Ovary (tissue), 7 donors: ENCODE measurements at regions not wholly inside any gene's neighbourhood (a gene's known extent, or its start where the extent isn't known, plus 50 kb on each side); places are given as distances from the start of the nearest gene placed in this dataset.

ENCODE experiments used
- DNase-seq, 5 donors: peaks; one replicate each; pipeline ENCODE4 v3.0.0-alpha.2; 2019 to 2020
- H3K27ac ChIP-seq, 2 donors: fragments of 200-600 bp; one replicate each; pipeline versions ENCODE4 v1.5.1 to v1.8.0; 2019 to 2022
- H3K27me3 ChIP-seq: fragments of 200-600 bp; one replicate; pipeline ENCODE4 v1.8.0; 2022
- H3K36me3 ChIP-seq: fragments of 200-600 bp; sonication (generic); one replicate; pipeline ENCODE4 v1.5.1; 2019
- H3K4me1 ChIP-seq: one replicate; pipeline ENCODE4 v1.8.1; 2013; ENCODE audit warnings: mild to moderate bottlenecking, moderate library complexity; ENCODE audit not compliant: insufficient read depth
- H3K4me3 ChIP-seq: fragments of 200-600 bp; sonication (generic); one replicate; pipeline ENCODE4 v1.5.1; 2017
- H3K9me3 ChIP-seq, 2 donors: fragments of 200-600 bp in 1 of 2; sonication (generic) in 1 of 2; one replicate each; pipeline versions ENCODE4 v1.5.1 to v1.8.1; 2013 to 2019; ENCODE audit warnings: mild to moderate bottlenecking in 1 of 2, moderate library complexity in 1 of 2
- EP300 ChIP-seq: sonication (generic); formaldehyde crosslinking; IDR thresholded peaks from one replicate; pipeline ENCODE4 v1.6.1; 2017; ENCODE audit warnings: antibody characterized with exemption
- POLR2A ChIP-seq: fragments of 450-650 bp; IDR thresholded peaks from one replicate; pipeline ENCODE4 v1.6.1; 2017; ENCODE audit warnings: antibody characterized with exemption, mild to moderate bottlenecking, moderate library complexity
- WGBS, 3 donors: extraction: QIAGEN DNeasy Blood & Tissue Kit in 1 of 3; methylation state at CpG; one replicate each; pipeline versions ENCODE4 v1.1.5 to v1.1.7; 2013 to 2017; 5-methylcytosine and 5-hydroxymethylcytosine counted together
- intact Hi-C, 4 donors: fragments of 100-400 bp; cut with DNase I; formaldehyde crosslinking; loops; one replicate each; pipeline versions ENCODE4 v1.11.0 to v1.15.1; 2022 to 2023
- TF ChIP-seq, protein P1 (sequence below), 3 donors: fragments of 450-650 bp in 2 of 3; fragments of 200-600 bp in 1 of 3; IDR thresholded peaks; one replicate each; pipeline versions ENCODE4 v1.5.1 to v1.8.0; 2016 to 2022; ENCODE audit warnings: antibody characterized with exemption in 3 of 3, mild to moderate bottlenecking in 1 of 3
- donor health status: DM: no; HTN: no; CAD: no; lungs with moderate emphysema.
- donor health status: DM: no; HTN: no; CAD: no.
- donor health status: Bipolar disorder and iron deficiency.
- donor health status: DM: no; HTN: no; CAD: no.
- donor health status: DM: yes; HTN: yes; CAD: no.

DNA sequence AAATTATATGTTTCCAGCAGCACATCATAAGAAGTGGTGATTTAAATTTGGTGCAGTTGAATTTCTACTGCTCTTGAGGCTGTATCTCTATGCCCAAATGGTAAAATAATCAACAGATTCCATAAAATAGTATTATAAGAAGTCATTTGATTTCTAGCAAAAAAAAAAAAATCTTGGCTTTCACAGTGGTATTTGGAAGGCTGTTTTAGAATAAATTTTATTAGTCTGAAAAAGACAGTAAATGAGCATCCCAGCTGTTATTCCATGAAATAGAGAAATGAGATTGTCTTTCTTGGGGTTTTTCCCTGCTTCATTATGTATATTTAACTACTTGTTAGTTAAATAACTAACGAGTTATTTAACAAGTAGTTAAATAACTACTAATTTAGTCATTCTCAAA is 156.0 kb upstream of the ABI3BP start:
- DNase-seq, result no peak
- Histone ChIP-seq H3K27ac (no peak overlapping the region), H3K27me3 (no peaks in the 10 kb centered on the region), H3K4me3 (no peak overlapping the region), H3K36me3 (no peaks in the 10 kb centered on the region), H3K9me3 (no peaks in the 10 kb centered on the region), H3K4me1 (no peaks in the 10 kb centered on the region)
- intact Hi-C loops, result no loop called here
- TF ChIP-seq, protein P1, sequence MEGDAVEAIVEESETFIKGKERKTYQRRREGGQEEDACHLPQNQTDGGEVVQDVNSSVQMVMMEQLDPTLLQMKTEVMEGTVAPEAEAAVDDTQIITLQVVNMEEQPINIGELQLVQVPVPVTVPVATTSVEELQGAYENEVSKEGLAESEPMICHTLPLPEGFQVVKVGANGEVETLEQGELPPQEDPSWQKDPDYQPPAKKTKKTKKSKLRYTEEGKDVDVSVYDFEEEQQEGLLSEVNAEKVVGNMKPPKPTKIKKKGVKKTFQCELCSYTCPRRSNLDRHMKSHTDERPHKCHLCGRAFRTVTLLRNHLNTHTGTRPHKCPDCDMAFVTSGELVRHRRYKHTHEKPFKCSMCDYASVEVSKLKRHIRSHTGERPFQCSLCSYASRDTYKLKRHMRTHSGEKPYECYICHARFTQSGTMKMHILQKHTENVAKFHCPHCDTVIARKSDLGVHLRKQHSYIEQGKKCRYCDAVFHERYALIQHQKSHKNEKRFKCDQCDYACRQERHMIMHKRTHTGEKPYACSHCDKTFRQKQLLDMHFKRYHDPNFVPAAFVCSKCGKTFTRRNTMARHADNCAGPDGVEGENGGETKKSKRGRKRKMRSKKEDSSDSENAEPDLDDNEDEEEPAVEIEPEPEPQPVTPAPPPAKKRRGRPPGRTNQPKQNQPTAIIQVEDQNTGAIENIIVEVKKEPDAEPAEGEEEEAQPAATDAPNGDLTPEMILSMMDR (IDR thresholded peaks at IDR 0.05), result no peak
- no peak for TF ChIP-seq POLR2A
- TF ChIP-seq EP300, result no peak
- WGBS, 3 donors, result 38 to 65% (median 51%) methylated on average over 1 of the region's 1 CpG

DNA sequence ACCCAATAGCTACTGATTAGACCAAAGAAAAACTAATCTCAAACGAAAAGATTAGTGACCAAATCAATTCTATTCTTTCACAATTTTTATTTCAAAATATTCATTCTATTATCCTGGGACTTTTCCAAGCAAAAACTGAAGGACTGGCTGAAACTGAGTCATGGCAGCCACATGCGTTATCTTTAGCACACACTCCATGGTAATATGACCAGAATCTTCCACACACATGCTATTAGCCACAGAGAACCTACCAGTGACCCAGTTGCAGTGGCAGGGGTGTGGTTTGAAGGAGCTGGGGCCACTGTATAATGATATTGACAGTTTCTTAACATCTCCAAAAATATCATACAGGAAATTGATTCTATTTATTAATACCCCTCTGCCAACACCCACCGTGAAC is 154.8 kb upstream of the ABI3BP start:
- DNase-seq, result no peak
- WGBS, 3 donors, result 66 to 90% (median 84%) methylated on average over 3 of the region's 3 CpGs
- TF ChIP-seq EP300 (no peak), POLR2A (no peak)
- TF ChIP-seq, protein P1 (IDR thresholded peaks at IDR 0.05), result no peak
- H3K4me1 ChIP-seq, result no peaks in the 10 kb centered on the region
- H3K4me3 ChIP-seq, result no peak overlapping the region
- no peaks in the 10 kb centered on the region for H3K9me3 ChIP-seq
- intact Hi-C loops, result no loop called here
- H3K27ac ChIP-seq, result no peak overlapping the region
- no peaks in the 10 kb centered on the region for H3K27me3 ChIP-seq
- H3K36me3 ChIP-seq, result no peaks in the 10 kb centered on the region

DNA sequence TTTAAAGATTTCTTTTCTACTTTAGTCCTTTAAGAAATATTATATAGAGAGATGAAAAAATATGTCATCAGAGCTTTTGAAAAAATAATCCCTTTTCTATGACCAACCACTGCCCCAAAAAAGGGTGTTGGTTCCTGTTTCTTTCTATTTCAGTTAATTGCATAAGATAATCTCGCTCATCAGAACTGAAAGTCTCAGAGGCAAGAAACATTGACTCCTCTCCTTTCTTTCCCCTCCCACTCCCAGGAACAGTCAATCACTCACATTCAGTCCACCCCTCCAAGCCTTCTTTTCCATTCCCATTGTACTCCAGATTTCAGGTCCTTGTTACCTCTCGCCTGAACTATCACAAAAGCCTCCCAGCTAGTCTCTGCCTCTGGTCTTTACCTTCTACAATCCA is 153.7 kb upstream of the ABI3BP start:
- H3K9me3 ChIP-seq, result no peaks in the 10 kb centered on the region
- no peak overlapping the region for H3K27ac ChIP-seq
- no peak for DNase-seq
- no peaks in the 10 kb centered on the region for H3K27me3 ChIP-seq
- 65 to 78% (median 75%) methylated on average over 2 of the region's 2 CpGs for WGBS, 3 donors
- no peaks in the 10 kb centered on the region for H3K36me3 ChIP-seq
- H3K4me1 ChIP-seq, result no peaks in the 10 kb centered on the region
- TF ChIP-seq POLR2A, result no peak
- TF ChIP-seq, protein P1 (IDR thresholded peaks at IDR 0.05), result no peak
- no peak for TF ChIP-seq EP300
- H3K4me3 ChIP-seq, result no peak overlapping the region
- intact Hi-C loops, result no loop called here

DNA sequence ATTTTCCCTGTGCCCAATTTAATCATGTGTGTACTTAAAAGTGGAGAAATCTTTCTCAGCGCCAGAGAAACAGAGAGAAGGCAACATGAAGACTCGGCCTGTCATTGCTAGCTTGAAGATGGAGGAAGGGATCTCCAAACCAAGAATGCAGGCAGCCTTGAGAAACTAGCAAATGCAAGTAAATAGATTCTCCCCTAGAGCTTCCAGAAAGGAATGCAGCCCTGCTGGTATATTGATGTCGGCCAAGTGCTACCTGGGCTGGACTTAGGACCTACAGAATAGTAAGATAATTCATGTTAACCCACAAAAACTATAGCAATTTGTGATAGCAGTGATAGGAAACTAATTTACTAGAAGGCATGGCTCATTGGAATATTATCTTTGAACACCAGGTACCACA is 150.9 kb upstream of the ABI3BP start:
- 92 to 97% (median 94%) methylated on average over 3 of the region's 3 CpGs for WGBS, 3 donors
- H3K9me3 ChIP-seq, result no peaks in the 10 kb centered on the region
- no peak overlapping the region for H3K4me3 ChIP-seq
- intact Hi-C loops, result no loop called here
- H3K4me1 ChIP-seq, result no peaks in the 10 kb centered on the region
- TF ChIP-seq, protein P1 (IDR thresholded peaks at IDR 0.05), result no peak
- TF ChIP-seq POLR2A, result no peak
- no peak for TF ChIP-seq EP300
- H3K36me3 ChIP-seq, result no peaks in the 10 kb centered on the region
- no peak overlapping the region for H3K27ac ChIP-seq
- H3K27me3 ChIP-seq, result no peaks in the 10 kb centered on the region
- DNase-seq, result no peak

DNA sequence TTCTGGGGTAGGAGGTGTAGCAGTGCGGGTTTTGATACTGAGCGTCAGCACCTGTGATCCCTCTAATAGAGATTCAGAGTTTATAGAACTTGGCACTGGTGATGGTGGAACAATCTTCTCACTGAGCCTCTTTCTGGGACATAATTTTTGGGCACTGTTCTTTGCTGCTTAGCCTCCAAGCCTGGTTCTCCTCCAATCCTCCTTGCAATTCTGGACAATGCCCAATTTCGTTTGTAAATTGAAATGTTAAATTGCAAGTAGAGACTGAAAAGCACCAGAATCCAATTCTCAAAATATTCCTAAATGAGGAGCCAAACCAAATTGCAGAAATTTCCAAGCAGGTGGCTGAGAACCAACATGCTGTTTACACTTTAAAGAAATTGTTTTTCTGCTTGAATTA is 149.8 kb upstream of the ABI3BP start:
- no peak for DNase-seq
- H3K27ac ChIP-seq, result no peak overlapping the region
- 62 to 70% (median 70%) methylated on average over 3 of the region's 3 CpGs for WGBS, 3 donors

More for the DNA sequence above, 149.8 kb upstream of the ABI3BP start:
- H3K4me3 ChIP-seq, result no peak overlapping the region
- TF ChIP-seq, protein P1 (IDR thresholded peaks at IDR 0.05), result no peak
- TF ChIP-seq POLR2A, result no peak
- TF ChIP-seq EP300, result no peak
- intact Hi-C loops, result no loop called here
- no peaks in the 10 kb centered on the region for H3K36me3 ChIP-seq
- H3K27me3 ChIP-seq, result no peaks in the 10 kb centered on the region
- H3K4me1 ChIP-seq, result no peaks in the 10 kb centered on the region
- H3K9me3 ChIP-seq, result no peaks in the 10 kb centered on the region
